ENCODE measurements at regions not wholly inside any gene's neighbourhood (a gene's known extent, or its start where the extent isn't known, plus 50 kb on each side); places are given as distances from the start of the nearest gene placed in this dataset.

DNA sequence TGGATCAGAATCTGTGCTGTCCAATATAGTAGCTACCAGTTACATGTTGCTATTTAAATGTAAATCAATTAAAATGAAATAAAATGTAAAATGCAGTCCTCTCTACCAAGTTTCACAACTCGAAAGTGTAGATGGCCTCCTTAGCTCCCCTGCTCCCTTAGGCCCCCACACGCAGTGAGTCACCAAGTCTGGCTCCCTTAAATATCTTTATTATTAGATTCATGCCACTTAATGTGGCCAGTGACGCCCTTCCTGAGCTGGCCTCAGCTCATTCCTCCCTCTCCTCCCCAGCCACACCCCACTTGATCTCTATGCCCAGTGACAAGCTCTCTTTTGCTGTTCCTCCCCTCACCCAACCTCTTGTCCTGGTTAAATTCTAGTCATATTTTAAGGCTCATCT is 88.4 kb upstream of the DNAH5 start:
- TF ChIP-seq, protein P1, sequence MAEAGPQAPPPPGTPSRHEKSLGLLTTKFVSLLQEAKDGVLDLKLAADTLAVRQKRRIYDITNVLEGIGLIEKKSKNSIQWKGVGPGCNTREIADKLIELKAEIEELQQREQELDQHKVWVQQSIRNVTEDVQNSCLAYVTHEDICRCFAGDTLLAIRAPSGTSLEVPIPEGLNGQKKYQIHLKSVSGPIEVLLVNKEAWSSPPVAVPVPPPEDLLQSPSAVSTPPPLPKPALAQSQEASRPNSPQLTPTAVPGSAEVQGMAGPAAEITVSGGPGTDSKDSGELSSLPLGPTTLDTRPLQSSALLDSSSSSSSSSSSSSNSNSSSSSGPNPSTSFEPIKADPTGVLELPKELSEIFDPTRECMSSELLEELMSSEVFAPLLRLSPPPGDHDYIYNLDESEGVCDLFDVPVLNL (CRISPR knock-in tag; IDR thresholded peaks at IDR 0.05; ENCODE audit: borderline replicate concordance, low read depth): no peak
- TF ChIP-seq, protein P2, sequence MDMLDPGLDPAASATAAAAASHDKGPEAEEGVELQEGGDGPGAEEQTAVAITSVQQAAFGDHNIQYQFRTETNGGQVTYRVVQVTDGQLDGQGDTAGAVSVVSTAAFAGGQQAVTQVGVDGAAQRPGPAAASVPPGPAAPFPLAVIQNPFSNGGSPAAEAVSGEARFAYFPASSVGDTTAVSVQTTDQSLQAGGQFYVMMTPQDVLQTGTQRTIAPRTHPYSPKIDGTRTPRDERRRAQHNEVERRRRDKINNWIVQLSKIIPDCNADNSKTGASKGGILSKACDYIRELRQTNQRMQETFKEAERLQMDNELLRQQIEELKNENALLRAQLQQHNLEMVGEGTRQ (CRISPR knock-in tag; IDR thresholded peaks at IDR 0.05): no peak
- TF ChIP-seq, protein P3, sequence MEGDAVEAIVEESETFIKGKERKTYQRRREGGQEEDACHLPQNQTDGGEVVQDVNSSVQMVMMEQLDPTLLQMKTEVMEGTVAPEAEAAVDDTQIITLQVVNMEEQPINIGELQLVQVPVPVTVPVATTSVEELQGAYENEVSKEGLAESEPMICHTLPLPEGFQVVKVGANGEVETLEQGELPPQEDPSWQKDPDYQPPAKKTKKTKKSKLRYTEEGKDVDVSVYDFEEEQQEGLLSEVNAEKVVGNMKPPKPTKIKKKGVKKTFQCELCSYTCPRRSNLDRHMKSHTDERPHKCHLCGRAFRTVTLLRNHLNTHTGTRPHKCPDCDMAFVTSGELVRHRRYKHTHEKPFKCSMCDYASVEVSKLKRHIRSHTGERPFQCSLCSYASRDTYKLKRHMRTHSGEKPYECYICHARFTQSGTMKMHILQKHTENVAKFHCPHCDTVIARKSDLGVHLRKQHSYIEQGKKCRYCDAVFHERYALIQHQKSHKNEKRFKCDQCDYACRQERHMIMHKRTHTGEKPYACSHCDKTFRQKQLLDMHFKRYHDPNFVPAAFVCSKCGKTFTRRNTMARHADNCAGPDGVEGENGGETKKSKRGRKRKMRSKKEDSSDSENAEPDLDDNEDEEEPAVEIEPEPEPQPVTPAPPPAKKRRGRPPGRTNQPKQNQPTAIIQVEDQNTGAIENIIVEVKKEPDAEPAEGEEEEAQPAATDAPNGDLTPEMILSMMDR (IDR thresholded peaks at IDR 0.05): no peak
- TF ChIP-seq JUN (CRISPR knock-in tag; IDR thresholded peaks at IDR 0.05): no peak
- no peak for TF ChIP-seq ZNF263 (CRISPR knock-in tag; IDR thresholded peaks at IDR 0.05; ENCODE audit: low read depth)
- TF ChIP-seq TCF7 (CRISPR knock-in tag; IDR thresholded peaks at IDR 0.05; ENCODE audit: low read depth): no peak
- TF ChIP-seq SOX15 (CRISPR knock-in tag; IDR thresholded peaks at IDR 0.05): no peak

Measured in WTC11 (cell line).